Epithelial cell of prostate (primary cell): ENCODE measurements at regions not wholly inside any gene's neighbourhood (a gene's known extent, or its start where the extent isn't known, plus 50 kb on each side); places are given as distances from the start of the nearest gene placed in this dataset.

Experiments used
- DNase-seq: peaks from one replicate; pipeline ENCODE4 v3.0.0-alpha.2; 2011; ENCODE audit warnings: low read depth, low spot score
- H3K27ac ChIP-seq: fragments of 450-650 bp; 2 replicates; pipeline ENCODE4 v1.5.1; 2017; ENCODE audit warnings: mild to moderate bottlenecking

- DNase-seq = no peak
- no peak overlapping the region for H3K27ac ChIP-seq
Measured at GRCh38 chr2:118791483-118791882, 56.0 kb downstream of the EN1 start.

- no peak for DNase-seq
- no peak overlapping the region for H3K27ac ChIP-seq
Measured at GRCh38 chr2:118786746-118787145, 60.7 kb downstream of the EN1 start.

DNA sequence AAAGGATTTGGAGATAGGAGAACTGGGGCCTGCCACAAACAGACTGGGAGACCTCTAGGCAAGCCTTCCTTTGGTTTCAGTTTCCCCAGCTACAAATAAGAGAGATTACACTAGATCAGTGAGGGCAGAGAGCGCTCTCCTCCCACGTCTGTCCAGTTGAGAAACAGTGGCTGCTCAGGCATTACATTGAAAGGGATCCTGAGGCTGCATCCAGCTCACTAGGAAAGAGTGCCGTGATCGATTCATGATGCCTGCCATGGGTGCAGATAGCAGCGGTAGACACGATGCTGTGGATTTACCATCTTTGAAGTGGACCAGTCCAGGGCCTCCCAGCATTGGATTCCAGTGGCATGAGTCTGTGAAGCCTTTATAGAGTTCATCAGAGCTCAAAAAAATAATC is 62.6 kb downstream of the EN1 start:
- no peak overlapping the region for H3K27ac ChIP-seq
- DNase-seq = no peak

- no peak for DNase-seq
- no peak overlapping the region for H3K27ac ChIP-seq
Measured at GRCh38 chr2:118779362-118779761, 68.1 kb downstream of the EN1 start.

- H3K27ac ChIP-seq = no peak overlapping the region
- DNase-seq = no peak
Measured at GRCh38 chr2:118774458-118775133, 72.9 kb downstream of the EN1 start.

GRCh38 chr2:118773826-118774225 is 73.6 kb downstream of the EN1 start:
- no peak for DNase-seq
- H3K27ac ChIP-seq = no peak overlapping the region

GRCh38 chr2:118772487-118773200 is 74.8 kb downstream of the EN1 start:
- H3K27ac ChIP-seq = no peak overlapping the region
- no peak for DNase-seq

DNA sequence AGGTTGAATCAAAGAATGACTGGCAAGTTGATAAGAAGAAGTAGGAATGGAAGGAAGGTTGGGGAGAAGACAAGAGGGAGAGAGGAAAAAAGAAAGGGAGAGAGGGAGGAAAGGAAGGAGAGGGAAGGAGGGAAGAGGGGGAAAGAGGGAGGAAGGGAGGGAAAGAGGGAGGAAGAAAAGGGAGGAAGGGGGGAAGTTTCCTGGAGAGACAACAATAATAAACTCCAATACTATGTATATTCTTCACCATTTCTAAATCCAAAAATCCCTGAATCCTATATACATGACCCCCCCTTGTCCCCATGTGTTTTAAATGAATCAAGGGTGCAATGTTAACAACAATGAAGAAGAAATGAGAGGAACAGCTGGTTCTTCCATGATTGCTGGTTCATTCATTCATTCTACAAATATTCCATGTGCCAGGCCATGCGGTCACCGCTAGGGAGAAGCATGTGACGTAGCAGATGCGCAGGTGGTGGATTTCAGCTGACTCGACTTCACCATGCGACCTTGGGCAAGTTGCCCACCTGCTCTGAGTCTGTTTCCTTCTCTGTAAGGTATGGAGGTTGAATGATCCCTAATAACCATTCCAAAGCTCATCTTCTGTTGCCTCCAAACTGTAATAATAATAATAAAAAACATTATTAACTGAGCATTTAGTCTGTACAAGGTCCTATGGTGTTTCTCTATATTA is 77.6 kb downstream of the EN1 start:
- no peak overlapping the region for H3K27ac ChIP-seq
- no peak for DNase-seq

GRCh38 chr2:118766871-118767270 is 80.6 kb downstream of the EN1 start:
- DNase-seq = no peak
- H3K27ac ChIP-seq = no peak overlapping the region

DNA sequence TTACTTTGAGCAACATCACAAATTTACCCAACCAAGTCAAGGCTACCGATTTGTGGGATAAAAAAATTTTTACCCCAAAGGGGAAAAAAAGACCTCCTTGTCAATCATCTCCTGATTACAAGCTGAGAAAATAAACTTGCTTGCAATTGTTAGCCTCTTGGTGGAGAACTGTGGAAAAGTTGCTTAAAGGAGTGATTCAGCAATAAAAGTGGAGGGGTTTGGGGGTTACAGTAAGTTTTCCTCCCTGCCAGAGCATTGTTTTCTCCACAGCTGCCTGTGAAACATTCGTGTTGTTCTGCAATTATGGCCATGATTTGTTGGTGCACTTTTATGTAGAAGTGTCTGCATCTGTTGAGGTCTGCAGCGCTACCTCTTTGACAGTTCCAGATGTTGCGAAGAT is 82.6 kb downstream of the EN1 start:
- DNase-seq = no peak
- no peak overlapping the region for H3K27ac ChIP-seq

GRCh38 chr2:118763797-118764196 is 83.7 kb downstream of the EN1 start:
- DNase-seq = no peak
- no peak overlapping the region for H3K27ac ChIP-seq

- no peak for DNase-seq
- H3K27ac ChIP-seq = no peak overlapping the region
Measured at GRCh38 chr2:118762290-118762689, 85.2 kb downstream of the EN1 start.

- DNase-seq = no peak
- no peak overlapping the region for H3K27ac ChIP-seq
Measured at GRCh38 chr2:118761771-118762170, 85.7 kb downstream of the EN1 start.

DNA sequence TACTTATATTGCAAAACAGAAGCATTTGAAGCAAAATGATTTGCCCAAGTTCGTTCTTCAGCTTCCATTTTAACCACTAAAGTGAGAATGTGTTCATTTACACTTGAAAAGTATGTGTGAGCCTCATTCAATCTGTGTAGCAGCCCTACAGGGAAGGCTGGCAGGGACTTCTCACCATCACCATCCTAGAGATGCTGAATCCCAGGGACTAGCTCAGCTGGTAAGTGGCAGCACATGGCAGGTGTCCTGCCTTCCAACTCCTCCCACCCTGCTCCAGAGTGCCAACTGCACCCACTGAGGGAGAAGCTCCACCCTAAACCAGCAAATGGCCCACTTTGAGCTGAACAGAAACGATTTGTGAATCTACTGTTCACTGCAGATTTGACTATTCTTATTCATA is 91.5 kb downstream of the EN1 start:
- no peak overlapping the region for H3K27ac ChIP-seq
- DNase-seq = no peak

GRCh38 chr2:118755384-118755783 is 92.1 kb downstream of the EN1 start:
- peak; percentile 49 for DNase-seq
- no peak overlapping the region for H3K27ac ChIP-seq

DNA sequence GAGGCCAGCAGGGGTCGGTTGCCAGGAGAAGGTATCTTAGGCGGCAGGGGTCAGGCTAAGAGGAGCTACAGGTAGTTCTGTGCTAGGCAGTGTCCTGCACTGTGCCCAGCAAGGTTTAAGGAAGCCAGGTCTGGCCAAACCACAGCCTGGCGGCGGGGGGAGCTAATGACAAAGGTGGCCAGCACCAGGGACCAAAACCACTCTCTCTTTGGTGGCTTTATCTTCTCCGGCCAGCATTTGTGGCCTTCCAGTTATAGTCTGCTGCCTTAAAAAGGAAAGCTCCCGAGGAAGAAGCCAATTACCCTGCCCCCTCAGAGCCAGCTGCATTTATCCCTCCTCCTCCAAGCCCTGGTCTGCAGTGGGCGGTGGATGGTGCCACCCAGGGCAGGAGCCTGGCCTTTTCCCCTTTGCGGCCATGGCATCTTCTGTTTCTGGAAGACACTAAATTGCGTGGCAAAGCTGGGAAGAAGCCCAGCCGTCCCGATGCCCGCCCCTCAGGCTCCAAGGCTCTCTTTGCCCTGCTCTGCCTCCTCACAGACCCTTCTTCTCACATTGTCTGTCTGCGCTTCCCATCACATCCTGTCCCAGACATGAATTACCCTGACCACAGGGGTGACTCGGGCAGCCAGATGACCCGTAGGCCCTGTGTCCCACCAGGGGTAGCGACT is 94.6 kb downstream of the EN1 start:
- no peak overlapping the region for H3K27ac ChIP-seq
- no peak for DNase-seq

- H3K27ac ChIP-seq = no peak overlapping the region
- peak; percentile 80 for DNase-seq
Measured at GRCh38 chr2:118750959-118751565, 96.4 kb downstream of the EN1 start.

- no peak overlapping the region for H3K27ac ChIP-seq
- DNase-seq = no peak
Measured at GRCh38 chr2:118748245-118748885, 99.1 kb downstream of the EN1 start.

DNA sequence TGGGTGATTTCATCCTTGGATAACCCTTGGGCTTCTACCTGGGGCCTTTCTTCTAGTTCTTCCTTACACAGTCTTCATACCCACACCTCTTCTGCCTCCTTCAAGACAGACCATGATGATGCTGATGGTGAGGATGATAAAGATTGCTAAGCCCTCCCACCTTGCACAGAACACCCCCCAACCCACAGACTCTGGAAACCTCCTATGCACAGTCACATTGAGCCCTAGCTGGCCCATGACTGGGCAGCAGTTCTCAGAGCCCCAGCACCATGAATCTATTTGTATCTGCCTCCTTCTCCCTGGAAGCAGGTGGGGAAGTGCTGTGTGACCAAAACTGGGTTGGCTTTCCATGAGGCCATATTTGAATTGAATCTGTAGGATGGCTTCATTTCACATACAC is 99.8 kb downstream of the EN1 start:
- no peak overlapping the region for H3K27ac ChIP-seq
- DNase-seq = no peak

GRCh38 chr2:118747066-118747465 is 100.4 kb downstream of the EN1 start:
- peak; percentile 31 for DNase-seq
- no peak overlapping the region for H3K27ac ChIP-seq
